D341Med (cell line): ENCODE measurements at regions not wholly inside any gene's neighbourhood (a gene's known extent, or its start where the extent isn't known, plus 50 kb on each side); places are given as distances from the start of the nearest gene placed in this dataset.
"Not testable (repeated sequence)": the region's sequence is repeated elsewhere in the genome, so short reads cannot be mapped to it uniquely, and the experiment has no call there.

Source experiments
- DNase-seq: peaks from one replicate; pipeline ENCODE4 v3.0.0; 2012; ENCODE audit warnings: low spot score

GRCh38 chr13:90455067-90455466 lies 892.4 kb upstream of the MIR17HG start:
- DNase-seq: no peak

- no peak for DNase-seq
These were observed 891.7 kb upstream of the MIR17HG start for GRCh38 chr13:90455823-90456222.

GRCh38 chr13:90461398-90461797 lies 886.1 kb upstream of the MIR17HG start:
- DNase-seq: no peak

GRCh38 chr13:90477216-90477615 lies 870.3 kb upstream of the MIR17HG start:
- no peak for DNase-seq

- DNase-seq: no peak
These were observed 863.6 kb upstream of the MIR17HG start for GRCh38 chr13:90483906-90484305.

- no peak for DNase-seq
These were observed 862.1 kb upstream of the MIR17HG start for GRCh38 chr13:90485436-90485835.

GRCh38 chr13:90492872-90493271 lies 854.6 kb upstream of the MIR17HG start:
- no peak for DNase-seq

GRCh38 chr13:90493667-90494066 lies 853.8 kb upstream of the MIR17HG start:
- no peak for DNase-seq

- not testable (repeated sequence) for DNase-seq
These were observed 852.6 kb upstream of the MIR17HG start for GRCh38 chr13:90494849-90495248.

- DNase-seq: no peak
These were observed 849.4 kb upstream of the MIR17HG start for GRCh38 chr13:90498096-90498495.

- DNase-seq: no peak
These were observed 848.7 kb upstream of the MIR17HG start for GRCh38 chr13:90498816-90499215.

- no peak for DNase-seq
These were observed 846.9 kb upstream of the MIR17HG start for GRCh38 chr13:90500569-90500968.

- DNase-seq: no peak
These were observed 845.3 kb upstream of the MIR17HG start for GRCh38 chr13:90502153-90502552.

- DNase-seq: no peak
These were observed 844.7 kb upstream of the MIR17HG start for GRCh38 chr13:90502762-90503161.

- no peak for DNase-seq
These were observed 837.2 kb upstream of the MIR17HG start for GRCh38 chr13:90510319-90510718.

GRCh38 chr13:90511903-90512302 lies 835.6 kb upstream of the MIR17HG start:
- DNase-seq: no peak

- DNase-seq: not testable (repeated sequence)
These were observed 832.8 kb upstream of the MIR17HG start for GRCh38 chr13:90514712-90515111.

- DNase-seq: no peak
These were observed 829.1 kb upstream of the MIR17HG start for GRCh38 chr13:90518417-90518816.

- no peak for DNase-seq
These were observed 828.3 kb upstream of the MIR17HG start for GRCh38 chr13:90519157-90519556.

- DNase-seq: no peak
These were observed 820.8 kb upstream of the MIR17HG start for GRCh38 chr13:90526711-90527110.

- no peak for DNase-seq
These were observed 815.7 kb upstream of the MIR17HG start for GRCh38 chr13:90531744-90532143.

GRCh38 chr13:90532861-90533492 lies 814.5 kb upstream of the MIR17HG start:
- DNase-seq: no peak

GRCh38 chr13:90533866-90534265 lies 813.6 kb upstream of the MIR17HG start:
- no peak for DNase-seq

- DNase-seq: no peak
These were observed 812.7 kb upstream of the MIR17HG start for GRCh38 chr13:90534617-90535370.
